ENCODE measurements at regions not wholly inside any gene's neighbourhood (a gene's known extent, or its start where the extent isn't known, plus 50 kb on each side); places are given as distances from the start of the nearest gene placed in this dataset.

GRCh38 chr20:18913701-18914100, 100.1 kb downstream of the SCP2D1 start:
- Histone ChIP-seq H3K4me1 (ENCODE audit: low read length) (no peaks in the 10 kb centered on the region), H4K20me1 (ENCODE audit: insufficient read depth, low read length) (no peaks in the 10 kb centered on the region), H3K4me2 (ENCODE audit: low read depth, low read length) (no peak overlapping the region), H3F3A (ENCODE audit: insufficient read depth, low read length) (no peaks in the 10 kb centered on the region), H3K9me2 (replicated peaks; ENCODE audit: insufficient read depth, low read length) (no peaks in the 10 kb centered on the region), H3K36me3 (replicated peaks; ENCODE audit: insufficient read depth, low read length) (no peaks in the 10 kb centered on the region), H3K79me2 (ENCODE audit: low read length) (no peaks in the 10 kb centered on the region), H3K4me3 (ENCODE audit: low read length) (no peak overlapping the region), H3K27ac (ENCODE audit: low read length) (no peak overlapping the region), H3K9ac (ENCODE audit: low read length) (no peak overlapping the region), H3K9me3 (replicated peaks; ENCODE audit: insufficient read depth, low read length) (no peaks in the 10 kb centered on the region), H2AFZ (ENCODE audit: low read length) (no peak overlapping the region), H3K27me3 (replicated peaks; ENCODE audit: insufficient read depth, low read length) (no peaks in the 10 kb centered on the region)
- TF ChIP-seq EZH2phosphoT487 (IDR thresholded peaks at IDR 0.05; ENCODE audit: low read length) (no peak), CTCF (IDR thresholded peaks at IDR 0.05; ENCODE audit: low read length) (no peak), EZH2 (optimal IDR thresholded peaks at IDR 0.05; ENCODE audit: low read depth, low read length) (no peak)
- DNase-seq: no peak

GRCh38 chr20:18914796-18915195, 101.2 kb downstream of the SCP2D1 start:
- H3K4me1 ChIP-seq (ENCODE audit: low read length): no peaks in the 10 kb centered on the region
- no peak overlapping the region for H3K4me2 ChIP-seq (ENCODE audit: low read depth, low read length)
- no peaks in the 10 kb centered on the region for H3K79me2 ChIP-seq (ENCODE audit: low read length)
- no peaks in the 10 kb centered on the region for H3K36me3 ChIP-seq (replicated peaks; ENCODE audit: insufficient read depth, low read length)
- H3K9me2 ChIP-seq (replicated peaks; ENCODE audit: insufficient read depth, low read length): no peaks in the 10 kb centered on the region
- TF ChIP-seq CTCF (IDR thresholded peaks at IDR 0.05; ENCODE audit: low read length) (no peak), EZH2phosphoT487 (IDR thresholded peaks at IDR 0.05; ENCODE audit: low read length) (no peak), EZH2 (optimal IDR thresholded peaks at IDR 0.05; ENCODE audit: low read depth, low read length) (no peak)
- H3K9ac ChIP-seq (ENCODE audit: low read length): no peak overlapping the region
- no peaks in the 10 kb centered on the region for H3K27me3 ChIP-seq (replicated peaks; ENCODE audit: insufficient read depth, low read length)
- no peak overlapping the region for H3K27ac ChIP-seq (ENCODE audit: low read length)
- no peaks in the 10 kb centered on the region for H3F3A ChIP-seq (ENCODE audit: insufficient read depth, low read length)
- H2AFZ ChIP-seq (ENCODE audit: low read length): no peak overlapping the region
- H3K9me3 ChIP-seq (replicated peaks; ENCODE audit: insufficient read depth, low read length): no peaks in the 10 kb centered on the region
- H3K4me3 ChIP-seq (ENCODE audit: low read length): no peak overlapping the region
- no peak for DNase-seq
- no peaks in the 10 kb centered on the region for H4K20me1 ChIP-seq (ENCODE audit: insufficient read depth, low read length)

GRCh38 chr20:18916886-18917750, 103.5 kb downstream of the SCP2D1 start:
- Histone ChIP-seq H3K79me2 (ENCODE audit: low read length) (no peaks in the 10 kb centered on the region), H3K9ac (ENCODE audit: low read length) (no peak overlapping the region), H4K20me1 (ENCODE audit: insufficient read depth, low read length) (no peaks in the 10 kb centered on the region), H2AFZ (ENCODE audit: low read length) (no peak overlapping the region), H3K4me2 (ENCODE audit: low read depth, low read length) (no peak overlapping the region), H3K4me3 (ENCODE audit: low read length) (no peak overlapping the region), H3K4me1 (ENCODE audit: low read length) (no peaks in the 10 kb centered on the region), H3K9me3 (replicated peaks; ENCODE audit: insufficient read depth, low read length) (no peaks in the 10 kb centered on the region), H3F3A (ENCODE audit: insufficient read depth, low read length) (no peaks in the 10 kb centered on the region), H3K27me3 (replicated peaks; ENCODE audit: insufficient read depth, low read length) (no peaks in the 10 kb centered on the region), H3K9me2 (replicated peaks; ENCODE audit: insufficient read depth, low read length) (no peaks in the 10 kb centered on the region), H3K27ac (ENCODE audit: low read length) (no peak overlapping the region), H3K36me3 (replicated peaks; ENCODE audit: insufficient read depth, low read length) (no peaks in the 10 kb centered on the region)
- DNase-seq: no peak
- TF ChIP-seq EZH2phosphoT487 (IDR thresholded peaks at IDR 0.05; ENCODE audit: low read length) (no peak), EZH2 (optimal IDR thresholded peaks at IDR 0.05; ENCODE audit: low read depth, low read length) (no peak), CTCF (IDR thresholded peaks at IDR 0.05; ENCODE audit: low read length) (no peak)

Measured in MM.1S (cell line).